DLD1 (cell line): ENCODE measurements at regions not wholly inside any gene's neighbourhood (a gene's known extent, or its start where the extent isn't known, plus 50 kb on each side); places are given as distances from the start of the nearest gene placed in this dataset.
"Not testable (repeated sequence)": the region's sequence is repeated elsewhere in the genome, so short reads cannot be mapped to it uniquely, and the experiment has no call there.

Experiments used
- in situ Hi-C: cut with HindIII; loops from 2 replicates; pipeline ENCODE4 v1.10.0; 2017; ENCODE audit warnings: low sequenced_read_pairs

DNA sequence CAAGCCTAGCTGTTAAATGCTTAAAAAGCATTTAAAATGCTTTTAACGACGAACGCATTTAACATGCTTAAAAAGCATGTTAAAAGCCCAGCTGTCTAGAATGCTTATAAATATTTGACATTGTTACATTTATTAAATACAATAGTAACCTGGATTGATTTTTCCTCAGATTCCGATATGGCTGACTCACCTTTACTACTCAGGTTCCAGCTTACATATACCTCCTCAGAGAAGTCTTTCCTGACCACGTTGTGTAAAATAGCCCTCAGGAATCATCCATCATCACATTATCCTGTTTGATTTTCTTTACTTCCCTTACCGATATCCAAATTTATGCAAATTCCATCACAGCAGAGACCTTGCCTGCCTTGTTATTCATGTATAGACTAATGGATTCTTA, 51.4 kb downstream of the SLC41A2 start:
- in situ Hi-C loops, result no loop called here

DNA sequence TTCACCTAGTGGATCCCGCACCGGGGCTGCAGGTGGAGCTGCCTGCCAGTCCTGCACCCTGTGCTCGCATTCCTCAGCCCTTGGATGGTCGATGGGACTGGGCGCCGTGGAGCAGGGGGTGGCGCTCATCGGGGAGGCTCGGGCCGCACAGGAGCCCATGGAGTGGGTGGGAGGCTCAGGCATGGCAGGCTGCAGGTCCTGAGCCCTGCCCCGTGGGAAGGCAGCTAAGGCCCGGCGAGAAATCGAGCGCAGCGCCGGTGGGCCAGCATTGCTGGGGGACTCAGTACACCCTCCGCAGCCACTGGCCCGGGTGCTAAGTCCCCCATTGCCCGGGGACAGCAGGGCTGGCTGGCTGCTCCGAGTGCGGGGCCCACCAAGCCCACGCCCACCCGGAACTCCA, 52.6 kb downstream of the SLC41A2 start:
- in situ Hi-C loops, result not testable (repeated sequence)

DNA sequence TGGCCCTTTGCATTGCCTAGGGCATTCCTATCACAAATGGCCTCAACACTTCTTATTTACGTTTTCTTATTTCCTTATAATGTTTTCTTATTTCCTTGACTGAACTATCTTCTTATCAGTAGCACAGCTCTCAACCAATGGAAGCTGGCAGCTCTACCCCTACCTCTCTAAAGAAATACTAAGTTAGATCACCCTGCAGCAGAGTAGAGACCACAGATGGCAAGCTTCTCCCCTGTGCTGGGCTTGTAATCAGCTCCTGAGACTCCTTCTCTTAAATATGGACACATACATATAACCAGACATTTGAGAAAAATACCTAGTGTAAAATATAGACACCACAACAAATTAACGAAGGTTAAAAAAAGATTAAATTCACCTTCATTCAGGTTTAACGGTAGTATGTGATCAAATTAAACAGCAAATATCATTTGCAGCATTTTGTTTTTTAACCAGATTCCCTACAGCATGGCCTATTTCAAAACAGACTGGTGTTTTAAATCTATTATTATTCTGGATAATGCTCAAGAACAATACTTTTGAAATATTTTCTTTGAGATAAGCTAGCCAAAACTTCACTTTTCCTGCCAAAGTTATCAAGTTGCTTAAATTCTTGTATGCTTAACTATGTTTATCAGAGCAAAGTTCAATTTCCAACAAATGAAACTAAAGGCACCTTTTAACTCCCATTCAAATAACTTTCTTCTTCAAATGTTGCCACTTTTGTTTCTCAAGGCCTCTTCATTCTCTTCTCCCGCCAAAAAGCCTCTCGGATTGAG, 54.3 kb downstream of the SLC41A2 start:
- in situ Hi-C loops, result no loop called here

DNA sequence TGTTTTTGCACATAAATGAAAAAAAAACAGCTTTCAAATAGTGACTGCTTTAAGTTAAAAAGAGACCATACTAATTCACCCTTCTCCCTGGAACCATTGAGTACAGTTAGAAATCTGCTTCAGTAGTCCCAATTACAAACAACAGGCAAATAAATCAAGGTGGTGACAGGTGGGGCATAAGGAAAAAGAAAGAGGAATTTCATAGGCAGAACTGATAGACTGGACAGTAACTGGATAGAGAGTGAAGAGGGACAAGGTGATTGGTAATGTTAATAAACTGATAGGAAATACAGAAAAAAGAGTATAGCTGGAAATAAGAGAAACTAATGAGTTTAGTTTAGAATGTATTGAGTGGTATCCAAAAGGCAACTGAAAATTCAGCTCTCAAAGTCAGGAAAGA, 56.0 kb downstream of the SLC41A2 start:
- in situ Hi-C loops, result no loop called here

DNA sequence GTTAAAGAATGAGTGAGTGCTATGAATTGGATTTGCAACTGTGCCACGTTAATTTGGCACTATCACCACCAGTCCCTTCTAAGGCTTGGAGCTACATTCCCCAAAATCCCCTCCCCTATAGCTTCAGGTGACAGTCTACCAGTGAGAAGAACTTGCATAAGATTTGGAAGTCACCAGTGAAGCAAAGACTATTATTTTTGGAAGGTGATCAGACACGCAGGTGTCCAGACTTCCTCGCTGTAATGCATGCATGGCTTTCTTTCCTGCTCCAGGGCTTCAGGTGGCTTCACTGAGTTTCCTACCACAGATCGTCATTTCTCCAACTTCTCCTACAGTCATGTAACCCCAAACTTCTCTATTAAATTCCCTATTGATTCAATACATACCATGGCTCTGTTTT, 61.4 kb downstream of the SLC41A2 start:
- in situ Hi-C loops, result no loop called here

DNA sequence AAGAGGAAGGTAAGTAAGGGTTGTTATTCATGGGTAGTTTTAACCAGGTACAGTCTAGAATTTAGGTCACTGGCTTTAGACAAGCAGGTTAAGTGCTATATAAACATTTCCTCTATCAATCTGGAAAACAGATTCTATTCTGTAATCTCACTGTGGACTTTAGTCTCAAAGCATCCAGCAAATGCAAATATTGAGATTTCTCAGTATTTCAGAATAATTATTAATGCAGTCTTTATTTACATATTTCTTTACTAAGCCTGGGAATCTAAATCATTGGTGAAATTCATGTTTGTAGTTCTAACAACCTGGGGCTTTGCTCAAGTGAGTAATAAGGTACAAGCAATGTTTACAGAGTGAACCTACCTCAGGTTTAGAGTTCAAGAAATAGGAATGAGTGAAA, 61.9 kb downstream of the SLC41A2 start:
- in situ Hi-C loops, result no loop called here

DNA sequence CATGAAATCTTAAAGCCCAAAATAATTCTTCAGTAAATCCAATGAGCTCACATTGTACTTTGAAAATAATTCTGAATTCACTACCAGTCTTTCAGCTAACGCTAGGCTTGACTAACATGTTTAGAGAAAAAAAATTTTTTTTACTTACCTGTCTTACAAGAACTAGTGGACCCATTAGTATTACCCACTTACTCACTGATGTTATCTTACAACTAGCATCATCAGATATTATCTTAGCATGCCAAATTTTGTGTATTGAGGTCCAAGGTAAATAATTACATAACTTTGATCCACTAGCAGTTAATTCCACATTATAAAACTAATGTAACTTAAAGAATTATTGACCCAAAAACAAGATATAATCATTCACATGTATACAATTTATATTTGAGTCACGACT, 62.7 kb downstream of the SLC41A2 start:
- in situ Hi-C loops, result no loop called here

DNA sequence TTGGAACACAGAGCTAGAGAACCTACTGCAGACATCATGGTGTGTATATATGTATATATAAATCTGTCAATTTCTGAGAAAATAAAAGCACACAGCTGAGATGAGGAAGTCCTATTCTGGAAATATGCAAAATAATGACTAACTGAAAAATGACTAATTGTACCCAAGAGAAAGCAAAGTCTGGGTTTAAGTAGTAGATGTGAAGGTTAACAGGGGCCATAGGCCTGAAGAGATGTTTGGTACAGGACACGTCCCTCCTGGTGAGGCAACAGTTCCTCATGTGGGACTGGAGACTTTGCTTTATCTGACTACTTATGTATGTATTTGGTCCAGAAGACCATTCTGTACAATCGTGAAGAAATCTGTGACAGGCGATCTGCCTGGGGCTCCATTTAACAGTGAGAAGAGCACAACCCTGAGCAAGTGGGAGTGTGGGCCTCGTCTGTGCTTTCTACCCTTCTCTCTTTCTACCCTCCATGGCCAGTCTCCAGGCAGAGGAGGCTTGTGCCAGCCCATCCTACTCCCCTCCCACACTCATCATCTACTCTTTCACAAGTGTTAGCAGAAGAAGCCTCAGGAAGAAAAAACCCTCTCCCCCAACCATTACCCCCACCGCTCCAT, 67.5 kb downstream of the SLC41A2 start:
- in situ Hi-C loops, result no loop called here

DNA sequence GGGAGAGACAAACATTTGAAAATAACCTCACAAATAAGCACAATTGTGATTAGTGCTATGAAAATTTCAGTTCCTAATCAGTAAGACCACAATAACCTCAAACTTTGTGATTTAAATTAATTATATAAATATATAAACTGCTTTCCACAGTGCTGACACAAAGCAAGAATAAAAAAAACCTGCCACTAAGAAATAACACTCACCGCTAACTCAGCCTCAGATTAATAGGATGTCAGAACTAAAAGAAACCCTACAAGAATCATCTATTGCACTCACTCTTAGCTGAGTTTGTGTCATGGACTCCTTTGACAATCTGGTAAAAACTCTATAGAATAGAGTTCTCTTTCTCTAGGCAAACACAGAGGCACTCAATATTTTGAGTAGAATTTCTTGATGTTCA, 68.4 kb downstream of the SLC41A2 start:
- in situ Hi-C loops, result no loop called here

DNA sequence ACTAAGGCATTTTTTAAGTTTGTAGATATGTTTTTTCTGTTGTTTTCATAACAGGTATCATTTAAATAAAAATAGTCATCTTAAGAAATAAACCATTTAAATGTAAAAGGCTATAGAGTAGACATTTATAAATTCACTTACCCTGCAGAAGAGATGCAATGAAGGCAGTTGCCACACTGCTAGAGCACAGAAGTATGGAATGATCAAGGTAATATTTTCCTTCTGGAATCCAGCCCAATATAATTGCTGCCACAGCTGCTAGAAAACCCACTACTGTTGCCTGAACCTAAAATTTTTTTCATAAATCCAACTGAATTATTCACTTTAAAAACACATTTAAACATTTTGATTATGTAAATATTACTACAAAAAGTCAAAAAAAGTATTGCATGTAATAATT, 69.2 kb downstream of the SLC41A2 start:
- in situ Hi-C loops, result no loop called here

DNA sequence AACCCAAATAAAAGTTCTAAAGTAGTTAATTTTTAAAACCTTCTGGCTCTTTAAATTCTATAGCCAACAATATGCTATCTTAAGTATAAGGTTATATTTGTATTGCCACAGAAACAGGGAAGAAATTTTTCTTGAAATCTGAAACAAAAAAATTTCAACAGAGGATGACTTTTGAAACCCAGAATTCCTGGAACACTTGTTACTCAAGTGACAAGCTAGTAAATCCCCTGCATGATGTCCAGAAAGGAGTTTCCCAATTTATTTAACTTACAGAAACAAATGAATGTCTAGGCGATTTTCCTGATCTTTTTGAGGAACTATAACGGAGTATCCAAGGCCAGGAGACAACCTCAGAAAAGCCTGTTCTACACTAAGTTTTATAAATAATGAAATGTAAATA, 69.6 kb downstream of the SLC41A2 start:
- in situ Hi-C loops, result no loop called here

DNA sequence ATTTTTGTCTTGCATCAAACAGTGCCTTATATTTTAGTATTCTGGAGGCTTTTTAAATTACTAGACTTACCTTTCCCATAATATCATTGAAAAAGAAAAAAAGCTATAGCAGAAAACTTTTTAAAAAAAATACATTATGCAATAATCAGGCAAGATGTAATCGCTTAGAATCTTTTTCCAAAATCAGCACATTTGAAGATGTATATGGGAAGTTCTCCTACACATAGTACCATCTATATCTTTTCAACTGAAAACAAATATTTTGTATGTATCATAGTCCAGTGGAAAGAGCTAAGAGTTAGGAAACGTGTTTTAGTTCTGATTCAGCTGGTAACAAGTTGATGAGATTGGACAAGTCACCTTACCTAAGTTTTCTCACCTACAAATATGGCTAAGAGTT, 70.6 kb downstream of the SLC41A2 start:
- in situ Hi-C loops, result no loop called here

DNA sequence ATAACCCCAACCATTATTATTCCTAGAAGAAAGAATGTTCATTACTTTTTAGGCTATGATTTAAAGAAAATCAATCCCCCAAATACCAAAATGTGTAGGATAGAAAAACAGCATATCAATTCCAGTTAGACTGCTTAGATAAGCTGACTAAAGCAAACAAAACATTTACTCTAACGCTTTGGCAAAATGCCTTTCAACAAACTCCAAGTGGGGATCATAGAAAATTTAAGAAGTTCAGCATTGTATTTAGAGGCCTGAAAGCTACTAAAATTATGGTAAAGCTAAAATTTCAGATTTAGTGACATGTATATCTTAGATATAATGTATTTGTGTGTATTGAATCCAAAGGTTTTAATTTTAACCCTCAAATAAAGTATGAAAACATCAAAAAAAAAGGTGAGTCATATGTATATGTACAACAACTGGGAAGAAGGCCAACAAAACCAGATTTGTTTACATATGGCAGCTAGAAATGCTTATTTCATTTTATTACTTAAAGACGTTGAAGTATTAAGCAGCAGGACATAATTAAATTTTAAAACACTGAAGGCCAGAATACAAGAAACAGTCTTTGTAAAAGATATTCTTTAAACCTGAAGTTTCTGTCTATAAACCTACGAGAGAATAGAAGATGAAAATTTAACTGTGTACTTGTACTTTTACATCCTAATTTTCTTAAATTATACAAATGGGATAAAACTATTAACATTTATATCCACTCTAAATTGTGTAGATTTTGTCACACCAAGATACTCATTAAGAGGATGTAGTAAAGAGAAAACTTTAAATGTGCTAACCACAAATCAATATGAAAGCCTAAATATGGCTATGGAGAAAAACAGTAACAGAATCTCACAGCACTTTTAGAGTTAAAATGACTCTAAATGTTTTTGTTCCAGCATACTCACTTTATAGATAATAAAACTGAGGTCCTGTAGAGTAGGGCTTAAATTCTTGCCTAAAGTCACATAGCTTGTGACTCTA, 71.4 kb downstream of the SLC41A2 start:
- in situ Hi-C loops, result no loop called here

DNA sequence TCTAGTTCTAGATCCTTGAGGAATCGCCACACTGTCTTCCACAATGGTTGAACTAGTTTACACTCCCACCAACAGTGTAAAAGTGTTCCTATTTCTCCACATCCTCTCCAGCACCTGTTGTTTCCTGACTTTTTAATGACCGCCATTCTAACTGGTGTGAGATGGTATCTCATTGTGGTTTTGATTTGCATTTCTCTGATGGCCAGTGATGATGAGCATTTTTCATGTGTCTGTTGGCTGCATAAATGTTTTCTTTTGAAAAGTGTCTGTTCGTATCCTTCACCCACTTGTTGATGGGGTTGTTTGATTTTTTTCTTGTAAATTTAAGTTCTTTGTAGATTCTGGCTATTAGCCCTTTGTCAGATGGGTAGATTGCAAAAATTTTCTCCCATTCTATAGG, 79.2 kb downstream of the SLC41A2 start:
- in situ Hi-C loops, result not testable (repeated sequence)

DNA sequence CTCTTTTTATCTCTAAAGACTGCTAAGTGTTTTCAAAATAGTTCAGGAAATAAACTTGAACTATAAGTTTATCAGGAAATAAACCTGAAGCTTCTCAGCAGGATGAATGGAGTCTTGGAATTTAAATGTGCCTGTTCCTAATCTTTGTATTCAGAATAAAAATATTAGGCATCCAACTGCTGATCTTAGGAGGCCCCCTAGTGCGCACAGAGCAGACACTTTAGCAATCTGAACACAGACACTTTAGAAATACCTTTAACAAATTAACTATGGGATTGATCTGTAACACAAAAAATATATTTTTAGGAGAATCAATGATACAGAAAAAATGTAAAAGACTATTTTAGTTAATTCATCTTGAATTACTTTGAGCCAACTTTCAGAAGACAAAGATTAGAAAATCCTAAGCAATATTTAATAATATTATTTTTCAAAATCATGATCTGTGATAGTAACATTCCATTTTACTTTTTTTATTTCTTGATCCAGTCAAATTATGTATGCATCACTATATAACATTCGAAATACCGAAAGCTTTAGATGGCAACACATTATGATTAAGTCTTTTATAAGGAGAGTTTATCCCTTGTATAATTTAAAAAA, 80.9 kb downstream of the SLC41A2 start:
- in situ Hi-C loops, result no loop called here

DNA sequence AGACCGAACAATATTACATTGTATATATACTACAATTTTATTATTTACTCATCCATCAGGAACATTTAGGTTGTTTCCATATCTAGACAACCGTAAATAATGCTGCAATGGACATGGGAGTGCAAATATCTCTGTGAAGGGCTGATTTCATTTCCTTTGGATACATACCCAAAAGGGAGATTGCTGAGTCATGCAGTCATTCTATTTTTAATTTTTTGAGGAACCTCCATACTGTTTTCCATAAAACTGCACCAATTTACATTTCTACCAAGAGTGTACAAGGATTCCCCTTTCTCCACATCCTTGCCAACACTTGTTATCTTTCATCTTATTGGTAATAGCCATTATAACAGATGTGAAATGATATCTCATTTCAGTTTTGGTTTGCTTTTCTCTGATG, 84.7 kb downstream of the SLC41A2 start:
- in situ Hi-C loops, result no loop called here

DNA sequence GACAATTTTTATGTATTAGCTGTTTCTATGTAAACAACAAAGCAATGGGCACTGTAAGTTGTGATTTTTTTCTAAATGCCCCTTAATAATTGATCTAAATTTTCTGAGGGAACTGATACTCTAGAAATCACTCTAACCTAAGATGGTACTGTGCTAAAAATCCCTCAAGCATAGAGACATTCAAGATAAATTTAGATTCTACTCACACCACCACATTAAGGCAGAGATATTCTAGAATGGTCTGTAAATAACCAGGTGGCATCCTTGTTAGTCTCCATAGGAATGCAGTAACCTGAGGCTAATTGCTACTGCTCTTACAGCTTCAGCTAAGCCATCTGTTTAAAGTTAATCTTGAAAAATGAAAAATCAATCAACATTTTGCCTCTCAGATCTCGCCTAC, 87.3 kb downstream of the SLC41A2 start:
- in situ Hi-C loops, result no loop called here

DNA sequence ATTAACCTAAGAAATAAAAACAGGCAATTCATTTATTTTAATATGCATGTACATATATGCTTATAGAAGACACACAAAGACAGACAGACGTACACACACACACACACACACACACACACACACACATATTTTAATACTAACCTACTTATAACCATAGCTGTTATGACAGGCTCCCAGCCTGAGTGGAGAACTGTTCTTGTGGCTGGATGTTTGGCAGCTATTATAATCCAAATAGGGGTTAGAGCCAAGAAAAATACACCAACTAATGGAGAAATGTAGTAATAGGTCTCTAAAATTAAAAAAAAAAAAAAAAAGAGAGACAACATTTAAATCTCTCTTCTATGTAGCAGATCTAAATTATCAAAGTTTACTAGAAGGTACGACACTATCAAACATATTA, 91.8 kb downstream of the SLC41A2 start:
- in situ Hi-C loops, result no loop called here

DNA sequence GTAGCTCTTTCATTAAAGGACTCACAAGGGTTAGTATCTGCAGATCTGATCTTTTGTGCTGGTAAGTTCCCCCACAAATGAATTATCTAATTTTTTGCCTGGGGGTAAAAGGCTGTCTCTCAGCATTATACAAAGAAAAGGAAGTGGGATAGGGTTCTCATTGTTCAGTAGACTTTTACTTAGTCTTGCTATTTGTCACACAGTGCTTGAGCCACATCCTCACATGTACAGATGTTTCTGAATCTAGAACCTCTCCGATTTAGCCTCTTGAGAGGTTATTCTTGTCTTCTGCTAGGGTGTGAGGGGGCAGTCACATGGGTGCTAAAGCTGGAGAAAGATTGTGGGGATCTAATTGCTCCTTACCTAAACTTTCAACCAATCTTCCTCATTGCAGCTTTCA, 93.0 kb downstream of the SLC41A2 start:
- in situ Hi-C loops, result no loop called here

DNA sequence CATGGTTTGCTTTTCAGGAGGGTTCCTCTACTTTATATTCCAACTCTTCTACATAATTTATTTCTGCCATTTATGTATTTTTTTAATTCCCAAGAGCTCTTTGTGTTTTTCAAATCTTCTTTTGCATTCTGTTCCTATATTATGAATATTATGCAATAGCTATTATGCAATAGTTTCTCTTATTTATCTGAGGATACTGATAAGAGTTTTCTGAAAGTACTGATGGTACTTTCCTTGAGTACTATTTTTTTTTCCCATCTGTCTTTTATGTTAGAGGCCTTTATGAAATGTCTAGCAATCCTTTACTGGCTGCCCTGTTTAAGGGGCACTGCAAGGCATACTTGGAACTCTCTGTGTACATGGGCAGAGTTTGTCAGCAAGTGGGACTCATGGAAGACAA, 93.4 kb downstream of the SLC41A2 start:
- in situ Hi-C loops, result no loop called here

DNA sequence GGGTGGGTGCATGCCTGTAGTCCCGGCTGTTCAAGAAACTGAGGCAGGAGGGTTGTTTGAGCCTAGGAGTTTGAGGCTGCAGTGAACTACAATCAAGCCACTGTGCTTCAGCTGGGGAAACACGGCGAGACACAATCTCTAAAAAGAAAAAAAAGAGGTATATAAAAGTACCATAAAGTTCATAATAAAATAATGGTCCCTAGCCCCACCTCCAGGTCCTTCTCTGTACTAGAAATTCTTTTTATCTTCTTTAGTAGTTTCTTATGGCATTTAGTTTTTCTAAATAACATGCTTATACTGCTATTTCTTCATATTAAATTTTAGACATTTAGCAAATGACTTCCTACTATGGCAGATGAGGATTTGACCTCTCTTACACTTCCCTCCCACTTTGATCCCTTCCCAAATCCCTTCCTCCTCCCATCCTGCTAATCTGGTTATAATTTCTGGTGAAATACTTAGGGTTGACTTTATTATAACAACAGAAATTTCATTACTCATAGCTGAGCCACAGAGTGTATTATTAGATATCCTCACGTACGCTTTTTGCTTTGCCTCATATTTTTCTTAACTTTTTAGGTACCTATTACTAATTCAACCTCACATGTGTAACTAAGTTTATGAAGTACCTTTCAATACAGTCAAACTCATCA, 94.7 kb downstream of the SLC41A2 start:
- in situ Hi-C loops, result no loop called here
